Daoy (cell line): ENCODE measurements at regions not wholly inside any gene's neighbourhood (a gene's known extent, or its start where the extent isn't known, plus 50 kb on each side); places are given as distances from the start of the nearest gene placed in this dataset.

Source experiments
- DNase-seq: peaks from one replicate; pipeline ENCODE4 v3.0.0-alpha.2; 2015; ENCODE audit warnings: low read depth

DNA sequence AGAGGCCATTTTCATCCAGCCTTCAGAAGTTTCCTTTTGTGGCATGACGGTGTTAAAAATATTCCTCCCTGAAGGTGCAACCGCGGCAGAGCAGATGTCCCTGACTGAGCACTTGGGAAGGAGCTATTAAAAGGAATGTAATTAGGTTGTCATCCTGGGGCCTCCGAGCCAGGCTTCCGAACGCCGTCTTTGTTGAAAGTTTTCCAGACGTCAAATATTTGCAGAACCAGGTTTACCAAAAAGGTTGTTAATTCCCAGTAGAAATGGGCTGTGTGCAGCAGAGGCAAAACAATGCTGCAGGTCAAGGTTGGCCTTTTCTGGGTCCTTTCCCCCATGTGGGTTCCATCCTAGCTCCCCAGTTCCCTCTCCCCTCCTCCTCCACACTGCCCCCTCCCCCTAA is 88.8 kb upstream of the CALM2 start:
- DNase-seq: no peak

DNA sequence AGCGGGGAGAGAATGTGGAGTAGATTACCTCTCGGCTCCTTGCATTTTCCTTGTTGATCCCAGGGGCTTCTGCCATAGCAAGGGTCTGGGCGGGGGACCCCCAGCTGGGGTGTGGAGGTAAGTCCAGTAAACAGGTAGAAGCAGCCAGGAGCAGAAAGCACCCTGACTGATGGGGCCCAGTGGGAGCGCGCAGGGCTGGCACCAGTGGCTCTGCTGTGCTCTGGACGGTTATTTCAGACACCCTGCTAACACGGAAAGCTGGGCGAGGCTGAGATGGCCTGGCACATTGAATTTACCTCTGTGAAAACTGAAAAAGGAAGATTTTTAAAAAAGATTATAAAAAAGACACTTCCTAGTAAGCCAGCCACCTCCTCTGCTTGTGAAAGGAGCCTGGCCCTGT is 88.4 kb upstream of the CALM2 start:
- DNase-seq: no peak

DNA sequence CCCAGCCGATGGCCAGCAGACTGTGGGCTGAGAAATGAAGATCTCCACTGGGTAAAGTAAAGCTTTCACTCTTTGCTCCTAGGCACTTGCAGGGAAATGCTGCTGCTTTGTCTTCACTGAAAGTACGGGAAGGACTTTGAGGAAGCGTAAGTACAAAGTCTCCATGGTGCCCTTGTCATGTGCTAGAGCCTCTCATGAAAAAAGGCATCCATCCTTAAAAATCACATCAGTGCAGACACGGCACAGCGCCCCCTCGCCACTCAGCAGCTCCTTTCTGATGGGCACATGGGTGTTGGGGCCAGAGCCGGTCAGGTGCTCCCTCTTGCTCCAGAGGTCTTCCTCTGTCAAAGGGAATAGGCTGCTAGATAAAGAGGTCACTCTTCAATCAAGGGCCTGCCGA is 87.8 kb upstream of the CALM2 start:
- no peak for DNase-seq

DNA sequence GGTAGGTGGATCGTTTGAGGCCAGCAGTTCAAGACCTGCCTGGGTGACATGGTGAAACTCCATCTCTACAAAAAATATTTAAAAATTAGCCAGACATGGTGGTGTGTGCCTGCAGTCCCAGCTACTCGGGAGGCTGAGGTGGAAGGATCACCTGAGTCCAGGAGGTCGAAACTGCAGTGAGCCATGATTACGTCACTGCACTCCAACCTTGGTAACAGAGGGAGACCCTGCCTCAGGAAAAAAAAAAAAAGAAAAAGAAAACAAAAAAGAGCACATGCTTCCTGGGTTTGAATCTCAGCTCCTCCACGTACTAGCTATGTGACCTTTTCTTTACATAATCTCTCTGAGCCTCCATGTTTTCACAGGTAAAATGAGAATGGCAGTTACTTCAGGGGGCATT is 86.3 kb upstream of the CALM2 start:
- no peak for DNase-seq

DNA sequence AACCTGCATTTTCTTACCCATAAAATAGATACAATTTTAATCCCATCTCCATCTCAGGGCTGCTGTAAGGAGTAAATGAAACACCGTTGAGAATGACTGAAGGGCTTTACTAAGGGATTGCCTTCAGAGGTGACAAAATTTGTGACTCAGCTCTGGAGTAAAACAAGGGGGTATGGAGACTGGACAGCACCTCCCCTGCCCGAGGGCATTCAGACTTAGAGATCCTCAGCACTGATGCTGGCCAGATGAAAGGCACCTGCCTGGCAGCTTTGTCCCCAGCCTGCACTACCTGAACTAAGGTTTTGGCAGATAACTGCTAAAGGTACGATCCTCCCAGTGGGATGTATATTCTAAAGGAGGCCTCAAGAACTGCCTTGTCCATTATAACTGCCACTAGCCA is 84.7 kb upstream of the CALM2 start:
- no peak for DNase-seq

DNA sequence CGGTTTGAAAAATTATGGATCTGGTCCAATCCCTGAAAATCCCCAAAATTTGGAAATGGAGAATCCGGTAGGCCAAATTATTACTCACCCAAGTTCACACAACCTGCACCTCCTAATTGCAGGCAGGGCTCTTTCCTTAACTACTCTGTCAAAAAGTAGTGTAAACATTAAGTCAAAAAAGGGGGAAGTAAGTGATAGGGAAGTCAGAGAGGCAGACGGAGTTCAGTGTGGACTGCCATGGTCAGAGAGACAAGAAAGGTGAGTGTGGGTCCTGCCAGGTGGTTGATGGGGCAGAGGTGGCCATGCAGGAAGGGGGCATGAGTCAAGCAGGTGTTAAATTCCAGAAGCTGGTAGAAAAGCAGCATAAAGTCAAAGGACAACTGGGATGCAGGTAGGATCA is 83.5 kb upstream of the CALM2 start:
- DNase-seq: no peak

DNA sequence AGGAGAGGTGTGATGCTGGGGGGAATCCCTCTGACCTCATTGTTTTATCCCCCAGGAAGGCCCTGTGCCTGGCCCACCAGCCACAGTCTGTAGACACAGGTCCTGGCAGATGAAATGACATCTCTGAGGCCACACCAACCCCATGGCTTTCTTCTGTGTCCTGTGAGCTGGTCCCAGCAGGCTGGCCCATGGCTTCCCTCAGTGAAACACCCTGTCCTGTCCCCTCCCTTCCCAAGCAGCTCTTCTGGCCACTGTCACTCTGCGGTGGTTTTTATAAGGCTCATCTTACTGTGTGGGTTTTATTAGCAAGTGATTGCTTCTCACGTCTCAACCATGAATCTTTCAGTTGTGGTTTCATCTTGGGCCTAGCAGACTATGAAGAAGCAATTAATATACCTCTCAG is 81.6 kb upstream of the CALM2 start:
- DNase-seq: no peak

DNA sequence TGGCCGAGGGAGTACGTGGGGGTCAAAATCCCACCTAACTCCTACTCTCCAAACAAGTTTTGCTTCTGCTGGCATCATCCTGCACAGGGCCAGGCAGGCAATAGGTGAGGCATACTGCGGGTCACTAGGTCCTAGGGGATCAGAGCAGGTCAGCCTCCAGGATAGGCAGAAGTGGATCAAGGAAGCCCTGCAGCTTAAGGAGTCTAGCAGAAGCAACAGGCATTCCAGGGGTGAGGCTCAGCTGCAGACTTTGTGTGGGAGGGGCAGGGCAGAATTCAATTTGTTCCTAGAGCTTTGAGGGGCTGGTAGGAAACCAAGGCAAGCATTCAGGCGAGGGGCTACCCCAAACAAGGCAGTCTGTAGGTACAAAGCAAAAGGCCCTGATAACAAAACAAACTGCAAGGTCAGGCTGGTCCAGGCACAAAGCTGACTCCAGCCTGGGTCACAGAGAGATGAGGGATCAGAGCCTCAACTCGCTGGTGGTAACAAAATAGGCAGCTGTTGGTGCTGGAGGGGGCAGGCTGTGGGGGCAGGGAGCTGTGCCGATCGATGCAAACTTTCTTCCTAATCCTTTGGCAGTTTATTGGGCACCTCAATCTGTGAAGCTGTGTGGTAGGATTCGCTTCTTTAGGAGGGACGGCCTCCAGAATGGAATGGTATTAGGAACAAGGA is 80.2 kb upstream of the CALM2 start:
- no peak for DNase-seq

DNA sequence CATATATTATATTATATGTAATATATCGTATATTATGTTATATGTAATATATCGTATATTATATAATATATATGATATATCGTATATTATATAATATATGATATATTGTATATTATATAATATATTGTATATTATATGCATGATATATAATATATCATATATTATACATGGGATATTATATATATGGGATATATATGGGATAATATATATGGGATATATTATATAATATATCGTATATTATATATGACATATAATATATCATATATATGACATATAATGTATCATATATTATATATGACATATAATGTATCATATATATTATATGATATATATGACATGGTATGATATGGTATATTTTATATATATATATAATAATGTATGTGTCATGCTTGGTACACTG is 79.5 kb upstream of the CALM2 start:
- no peak for DNase-seq

DNA sequence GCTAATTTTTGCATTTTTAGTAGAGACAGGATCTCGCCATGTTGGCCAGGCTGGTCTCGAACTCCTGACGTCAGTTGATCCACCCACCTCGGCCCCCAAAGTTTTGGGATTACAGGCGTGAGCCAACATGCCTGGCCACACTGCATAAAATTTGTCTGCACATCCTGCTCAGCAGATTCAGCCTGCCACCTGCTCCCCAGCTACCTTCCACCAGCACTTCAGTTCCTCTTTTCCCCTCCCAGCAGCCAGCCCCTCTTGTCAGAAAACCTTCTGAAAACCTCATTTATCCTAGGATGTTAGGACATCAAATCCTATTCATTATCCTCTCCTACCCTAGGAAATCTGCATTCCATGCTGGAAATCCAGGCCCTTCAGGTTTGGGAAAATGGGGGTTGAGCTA is 78.2 kb upstream of the CALM2 start:
- no peak for DNase-seq

DNA sequence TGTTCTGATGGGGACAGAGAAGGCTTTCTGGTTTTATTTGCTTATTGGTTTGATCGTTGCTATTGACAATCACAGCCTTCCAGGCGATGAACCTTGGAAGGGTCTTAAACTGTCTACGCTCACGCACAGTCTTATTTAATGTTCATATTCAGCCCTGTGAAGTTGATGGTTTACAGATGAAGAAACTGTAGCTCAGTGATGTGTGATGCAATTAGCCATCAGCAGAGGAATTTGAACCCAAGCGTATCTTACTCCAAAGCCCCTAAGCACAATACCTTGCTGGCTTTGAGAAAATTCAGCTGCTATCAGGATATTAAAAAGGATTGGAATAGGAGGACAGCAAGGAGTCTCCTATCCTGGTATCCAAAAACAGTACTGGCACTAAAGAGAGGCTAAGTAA is 77.1 kb upstream of the CALM2 start:
- no peak for DNase-seq

DNA sequence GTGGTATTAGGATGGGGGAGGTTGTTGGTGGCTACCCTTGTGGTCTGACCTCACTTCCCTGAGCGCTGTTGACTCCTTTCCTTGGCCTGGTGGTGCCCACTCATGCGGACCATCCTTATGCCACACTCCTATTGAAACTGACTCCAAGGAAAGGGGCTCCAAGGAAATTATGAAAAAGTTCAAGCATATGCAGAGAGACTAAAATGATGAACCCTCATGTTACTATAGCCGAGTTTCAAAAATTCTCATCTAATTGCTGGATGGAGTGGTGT is 75.0 kb upstream of the CALM2 start:
- peak; percentile 51 for DNase-seq

DNA sequence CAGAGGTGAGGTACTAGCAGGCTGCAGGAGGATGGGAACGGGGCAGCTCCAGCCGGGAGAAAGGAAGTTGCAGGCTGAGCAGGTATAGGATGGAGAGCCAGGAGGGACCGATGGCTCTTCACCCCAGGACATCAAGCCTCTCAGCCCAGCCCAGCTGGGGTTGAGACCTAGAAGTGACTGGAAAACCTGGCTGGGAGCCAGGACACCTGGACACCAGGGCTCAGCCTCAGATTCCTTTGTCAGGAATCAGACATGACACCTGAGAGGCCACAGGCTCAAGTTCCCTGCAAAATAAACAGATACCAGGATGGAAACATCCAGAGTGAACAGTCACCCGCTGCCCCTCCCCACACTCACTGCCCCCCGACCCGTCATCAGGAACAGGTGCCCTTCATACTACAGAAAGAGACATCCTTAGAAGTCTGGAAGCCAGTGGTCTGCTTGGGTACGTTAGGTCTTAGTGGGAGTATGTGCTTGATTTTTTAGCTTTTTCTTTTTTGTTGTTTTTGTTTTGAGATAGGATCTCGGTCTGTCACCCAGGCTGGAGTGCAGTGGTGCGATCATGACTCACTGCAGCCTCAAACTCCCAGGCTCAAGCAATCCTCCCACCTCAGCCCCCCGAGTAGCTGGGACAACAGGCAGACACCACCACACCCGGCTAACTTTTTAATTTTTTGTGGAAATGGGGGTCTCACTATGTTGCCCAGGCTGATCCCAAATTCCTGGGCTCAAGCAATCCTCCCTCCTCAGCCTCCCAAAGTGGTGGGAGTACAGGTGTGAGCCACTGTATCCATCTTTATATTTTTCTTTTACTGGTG is 74.5 kb upstream of the CALM2 start:
- DNase-seq: peak; percentile 46

DNA sequence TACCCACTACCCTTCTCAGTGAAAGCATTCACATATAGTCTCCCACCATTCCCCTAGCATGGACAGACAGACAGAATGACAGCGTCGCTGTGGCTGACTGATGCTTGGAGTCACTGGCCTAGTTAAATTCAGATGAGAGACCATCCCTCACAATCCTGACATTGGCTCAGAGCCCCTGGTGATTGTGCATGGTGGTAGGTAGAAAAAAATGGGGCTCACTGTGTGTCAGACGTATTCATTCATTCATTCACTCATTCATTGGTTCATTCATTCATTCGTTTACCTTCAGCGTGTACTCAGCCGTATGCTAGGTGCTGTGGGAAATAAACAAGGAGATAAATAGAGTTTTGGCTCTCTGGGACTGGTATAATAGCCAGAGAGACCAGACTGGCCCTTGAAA is 73.6 kb upstream of the CALM2 start:
- no peak for DNase-seq

DNA sequence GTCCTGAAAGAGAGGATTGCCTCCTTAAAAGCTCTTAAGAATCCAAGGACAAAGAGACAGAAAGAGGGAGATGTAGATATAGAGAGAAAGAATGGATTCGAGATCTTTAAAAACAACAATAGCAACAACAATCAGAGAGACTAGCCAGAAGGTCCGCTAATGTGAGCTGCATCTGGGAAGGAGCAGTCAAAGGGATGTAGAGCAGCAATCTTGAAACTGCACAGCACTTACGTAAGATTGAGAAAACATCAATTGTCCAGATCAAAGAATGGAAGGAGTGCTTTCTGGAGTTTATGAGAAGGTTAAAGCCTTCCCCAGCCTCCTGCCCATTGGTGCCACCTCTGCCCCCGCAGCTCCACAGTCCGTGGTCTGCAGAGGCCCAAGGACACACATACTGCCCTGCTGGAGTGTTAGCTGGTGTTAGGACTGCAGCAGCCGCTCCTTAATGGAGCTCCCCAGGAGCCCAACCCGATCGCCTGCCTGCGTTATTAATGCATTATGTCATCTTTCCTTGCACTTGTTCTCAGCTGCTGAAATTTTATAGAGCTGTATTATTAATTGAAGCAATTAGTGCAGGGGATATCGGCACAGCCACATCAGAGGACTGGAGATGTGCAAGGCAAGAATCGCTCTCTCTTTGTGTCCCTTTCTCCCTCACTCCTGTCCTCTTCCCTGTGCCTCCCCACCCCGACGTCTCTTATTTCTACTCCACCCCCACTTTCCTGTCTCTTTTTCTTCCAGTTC is 73.0 kb upstream of the CALM2 start:
- no peak for DNase-seq

DNA sequence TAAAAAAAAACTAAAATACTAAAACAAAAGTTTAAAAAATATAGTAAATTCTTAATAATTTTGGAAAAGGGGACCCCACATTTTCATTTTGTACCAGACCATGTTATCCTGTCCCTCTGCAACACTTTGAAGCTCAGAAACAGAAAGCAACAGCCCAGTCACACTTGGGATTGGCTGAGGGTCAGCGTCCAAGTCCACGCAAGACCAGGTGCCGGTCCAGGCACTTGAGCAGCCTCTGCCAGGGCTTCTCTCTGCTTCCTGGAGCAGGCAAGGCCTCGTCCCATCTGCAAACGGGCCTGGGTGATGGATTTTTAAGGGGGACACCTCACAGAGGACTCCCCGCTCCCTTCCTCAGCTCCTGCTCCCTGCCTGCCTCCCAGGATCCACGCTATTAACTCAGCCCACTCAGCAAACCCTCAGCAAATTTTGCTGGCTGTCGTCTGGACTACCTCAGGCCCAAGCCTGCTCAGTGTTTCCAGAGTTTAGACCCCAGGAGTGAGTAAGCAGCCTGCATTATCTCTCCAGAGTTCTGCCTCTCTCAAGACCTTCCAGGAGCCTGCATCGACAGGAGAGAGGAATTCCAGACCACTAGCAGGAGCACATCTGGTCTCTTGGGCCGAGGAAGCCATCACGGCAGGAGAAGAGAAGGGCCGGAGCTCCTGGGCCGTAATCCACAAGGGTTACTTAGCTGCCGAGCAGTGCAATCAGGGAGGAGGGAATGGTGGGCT is 67.4 kb upstream of the CALM2 start:
- DNase-seq: no peak

DNA sequence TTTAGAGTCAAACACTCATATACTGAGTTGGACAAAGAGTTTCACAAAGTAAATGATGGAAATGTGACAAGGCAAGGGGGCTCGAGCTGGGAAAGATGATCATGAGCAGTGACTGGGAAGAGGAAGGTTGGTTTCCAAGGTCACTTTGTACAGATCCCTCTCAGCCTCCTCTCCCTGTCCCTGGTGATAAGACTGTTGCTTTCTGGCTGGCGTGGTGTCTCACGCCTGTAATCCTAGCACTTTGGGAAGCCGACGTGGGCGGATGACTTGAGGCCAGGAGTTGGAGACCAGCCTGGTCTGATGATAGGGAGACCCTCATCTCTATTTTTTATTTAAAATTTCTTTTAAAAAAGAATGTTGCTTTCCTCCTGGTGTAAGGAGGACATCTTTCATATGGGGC is 65.4 kb upstream of the CALM2 start:
- DNase-seq: no peak

DNA sequence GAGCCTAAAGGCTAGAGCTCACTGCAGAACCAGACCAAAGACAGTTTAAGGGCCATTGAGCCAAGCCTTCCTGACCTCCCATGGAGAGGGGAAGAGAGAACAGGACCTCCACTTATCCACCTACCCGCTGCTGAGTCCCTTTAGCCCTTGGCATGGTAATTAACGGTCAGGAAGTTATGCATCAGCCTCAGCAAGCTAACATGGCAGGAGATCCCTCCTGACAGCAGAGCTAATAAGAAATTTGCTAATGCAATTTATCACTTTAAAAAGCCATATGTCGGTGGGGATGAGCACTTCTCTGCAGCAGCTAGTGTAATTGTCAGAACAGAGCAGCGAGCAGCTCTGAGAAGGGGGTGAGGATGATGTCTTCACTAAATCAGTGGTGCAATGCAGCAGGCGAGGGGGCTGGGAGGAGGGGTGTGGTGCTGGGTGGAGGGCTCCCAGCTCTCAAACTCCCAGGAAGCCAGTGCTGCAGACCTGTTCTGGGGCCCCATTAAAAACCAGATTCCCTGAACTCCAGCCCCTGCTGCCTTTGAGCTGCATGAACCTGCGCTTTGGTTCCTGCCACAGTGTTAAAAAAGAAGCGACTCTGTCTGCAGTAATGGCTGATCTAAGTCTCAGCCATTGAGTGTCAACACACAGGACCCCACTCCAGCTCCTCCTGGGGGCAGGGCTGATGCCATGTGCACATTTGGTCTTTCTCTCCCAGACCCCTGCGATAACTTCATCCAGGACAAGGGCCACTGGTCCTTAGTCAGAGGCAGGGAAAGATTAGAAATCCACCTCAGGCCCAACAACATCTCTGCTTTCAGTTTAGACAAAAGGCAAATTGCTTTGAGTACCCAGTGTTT is 63.0 kb upstream of the CALM2 start:
- DNase-seq: no peak

DNA sequence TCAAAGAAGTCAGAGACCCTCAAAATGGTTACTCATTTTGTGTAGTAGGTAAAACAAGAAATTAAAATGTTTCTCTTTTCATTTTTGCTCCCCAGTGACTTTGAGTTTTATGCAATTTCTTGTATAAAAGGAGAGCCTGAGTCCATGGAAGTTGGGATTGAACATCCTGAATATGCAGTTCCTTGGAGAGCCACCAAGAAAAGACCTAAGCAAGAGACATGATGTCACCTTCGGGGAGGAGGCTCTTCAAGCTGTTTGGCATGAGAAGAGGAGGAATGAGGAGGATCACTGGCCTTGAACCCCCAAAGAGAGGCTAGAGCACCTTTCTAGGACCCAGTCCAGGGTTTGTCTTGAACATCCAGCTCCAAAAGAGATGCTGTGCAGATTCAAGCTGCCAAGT is 62.3 kb upstream of the CALM2 start:
- no peak for DNase-seq

DNA sequence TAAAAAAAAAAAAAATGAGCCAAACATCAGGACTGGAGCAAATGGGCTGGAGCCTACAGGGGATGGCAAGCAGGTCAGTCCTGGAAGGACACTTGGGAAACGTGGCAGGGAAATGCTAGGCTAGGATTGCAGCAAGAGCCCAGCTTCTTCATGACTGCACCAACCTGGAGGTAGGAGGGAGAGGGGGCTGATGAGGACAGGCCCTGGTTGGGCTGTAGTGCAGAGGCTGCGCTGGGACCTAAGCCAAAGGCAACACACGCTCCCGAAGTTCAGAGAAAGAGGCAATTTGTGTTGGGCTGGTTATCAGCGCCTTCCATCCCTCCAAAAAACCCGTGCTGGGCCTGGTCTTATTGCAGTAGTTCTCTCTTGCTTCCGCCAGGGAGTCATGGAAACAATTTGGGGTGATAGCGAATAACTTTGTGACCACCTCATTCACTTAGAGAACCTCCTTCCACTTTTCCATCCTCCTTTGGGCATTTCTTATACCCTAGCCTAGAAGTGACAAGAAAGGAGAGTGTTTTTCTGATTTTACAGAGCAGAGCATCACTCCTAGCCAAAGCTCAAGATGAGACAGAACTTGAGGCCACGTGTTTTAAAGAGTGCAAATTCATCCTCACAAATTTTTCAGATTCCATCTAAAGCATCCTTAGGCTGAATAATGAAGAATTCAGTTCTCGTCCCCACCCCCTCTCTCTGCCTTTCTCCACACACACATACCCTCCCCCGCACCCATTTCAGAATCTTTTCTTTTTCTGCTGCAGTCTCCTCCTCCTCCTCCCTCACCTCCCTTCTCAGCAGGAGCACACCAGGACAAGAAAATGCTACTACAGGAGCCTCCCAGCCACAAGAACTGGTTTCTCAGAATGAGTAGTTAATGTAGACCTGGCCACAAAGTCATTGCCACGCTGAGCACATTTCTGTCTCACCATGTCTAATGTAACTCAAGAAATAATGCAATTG is 61.3 kb upstream of the CALM2 start:
- DNase-seq: no peak
